ENCODE measurements at regions not wholly inside any gene's neighbourhood (a gene's known extent, or its start where the extent isn't known, plus 50 kb on each side); places are given as distances from the start of the nearest gene placed in this dataset.
"Not testable (repeated sequence)": the region's sequence is repeated elsewhere in the genome, so short reads cannot be mapped to it uniquely, and the experiment has no call there.

GRCh38 chr5:101535626-101536025, 632.5 kb upstream of the ST8SIA4 start:
- ATAC-seq (ENCODE audit: insufficient number of reproducible peaks, low FRiP score, low read depth) = no peak
- no peaks in the 10 kb centered on the region for H3K4me1 ChIP-seq (ENCODE audit: control insufficient read depth in 1 of 2, low read depth in 2 of 2)
- TF ChIP-seq, protein P1, sequence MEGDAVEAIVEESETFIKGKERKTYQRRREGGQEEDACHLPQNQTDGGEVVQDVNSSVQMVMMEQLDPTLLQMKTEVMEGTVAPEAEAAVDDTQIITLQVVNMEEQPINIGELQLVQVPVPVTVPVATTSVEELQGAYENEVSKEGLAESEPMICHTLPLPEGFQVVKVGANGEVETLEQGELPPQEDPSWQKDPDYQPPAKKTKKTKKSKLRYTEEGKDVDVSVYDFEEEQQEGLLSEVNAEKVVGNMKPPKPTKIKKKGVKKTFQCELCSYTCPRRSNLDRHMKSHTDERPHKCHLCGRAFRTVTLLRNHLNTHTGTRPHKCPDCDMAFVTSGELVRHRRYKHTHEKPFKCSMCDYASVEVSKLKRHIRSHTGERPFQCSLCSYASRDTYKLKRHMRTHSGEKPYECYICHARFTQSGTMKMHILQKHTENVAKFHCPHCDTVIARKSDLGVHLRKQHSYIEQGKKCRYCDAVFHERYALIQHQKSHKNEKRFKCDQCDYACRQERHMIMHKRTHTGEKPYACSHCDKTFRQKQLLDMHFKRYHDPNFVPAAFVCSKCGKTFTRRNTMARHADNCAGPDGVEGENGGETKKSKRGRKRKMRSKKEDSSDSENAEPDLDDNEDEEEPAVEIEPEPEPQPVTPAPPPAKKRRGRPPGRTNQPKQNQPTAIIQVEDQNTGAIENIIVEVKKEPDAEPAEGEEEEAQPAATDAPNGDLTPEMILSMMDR (IDR thresholded peaks at IDR 0.05) = no peak
- H3K9me3 ChIP-seq = no peaks in the 10 kb centered on the region
- no peak overlapping the region for H3K27ac ChIP-seq
- no peaks in the 10 kb centered on the region for H3K27me3 ChIP-seq (replicated peaks; ENCODE audit: insufficient read depth)
- H3K4me3 ChIP-seq = no peak overlapping the region
- DNase-seq (ENCODE audit: low spot score) = no peak
- no peaks in the 10 kb centered on the region for H3K36me3 ChIP-seq

DNA sequence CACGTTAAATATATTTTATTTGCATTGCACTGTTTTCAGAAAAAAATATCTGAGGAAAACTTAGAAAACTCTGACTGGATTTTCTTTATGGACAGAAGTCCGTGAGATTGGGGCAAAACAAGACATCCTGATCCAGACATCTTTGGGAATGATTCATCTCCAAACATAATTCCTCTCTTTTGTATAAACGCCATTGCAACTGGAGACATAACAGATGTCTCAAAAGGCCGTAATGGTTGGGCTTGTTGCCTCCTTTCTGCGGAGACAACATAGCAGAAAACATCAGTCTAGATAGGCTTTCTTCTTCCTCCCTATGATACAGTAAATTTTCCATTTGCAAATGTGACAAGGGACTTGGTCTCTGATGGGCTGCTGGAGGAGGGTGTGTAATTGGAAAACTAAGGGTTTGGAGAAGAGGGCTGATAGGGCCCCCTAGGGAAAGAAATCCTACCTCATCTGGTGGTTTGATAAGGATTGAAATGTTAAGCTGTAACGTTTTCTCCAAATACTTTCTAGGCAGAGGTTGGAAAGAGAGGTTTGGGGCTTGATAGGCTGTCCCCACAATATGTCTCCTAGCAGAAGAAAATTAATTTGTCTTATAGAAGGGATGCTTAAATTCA, 631.5 kb upstream of the ST8SIA4 start:
- H3K9me3 ChIP-seq = no peaks in the 10 kb centered on the region
- no peak for DNase-seq (ENCODE audit: low spot score)
- TF ChIP-seq, protein P1 (IDR thresholded peaks at IDR 0.05) = no peak
- no peaks in the 10 kb centered on the region for H3K27me3 ChIP-seq (replicated peaks; ENCODE audit: insufficient read depth)
- no peak overlapping the region for H3K27ac ChIP-seq
- no peaks in the 10 kb centered on the region for H3K36me3 ChIP-seq
- no peak overlapping the region for H3K4me3 ChIP-seq
- no peak for ATAC-seq (ENCODE audit: insufficient number of reproducible peaks, low FRiP score, low read depth)
- H3K4me1 ChIP-seq (ENCODE audit: control insufficient read depth in 1 of 2, low read depth in 2 of 2) = no peaks in the 10 kb centered on the region

GRCh38 chr5:101532430-101532829, 629.3 kb upstream of the ST8SIA4 start:
- H3K27me3 ChIP-seq (replicated peaks; ENCODE audit: insufficient read depth) = no peaks in the 10 kb centered on the region
- no peak for DNase-seq (ENCODE audit: low spot score)
- peak; percentile 28 for ATAC-seq (ENCODE audit: insufficient number of reproducible peaks, low FRiP score, low read depth)
- no peaks in the 10 kb centered on the region for H3K36me3 ChIP-seq
- no peaks in the 10 kb centered on the region for H3K4me1 ChIP-seq (ENCODE audit: control insufficient read depth in 1 of 2, low read depth in 2 of 2)
- H3K27ac ChIP-seq = no peak overlapping the region
- H3K9me3 ChIP-seq = no peaks in the 10 kb centered on the region
- TF ChIP-seq, protein P1 (IDR thresholded peaks at IDR 0.05) = no peak
- H3K4me3 ChIP-seq = no peak overlapping the region

GRCh38 chr5:101531026-101531425, 627.9 kb upstream of the ST8SIA4 start:
- DNase-seq (ENCODE audit: low spot score) (no peak), ATAC-seq (ENCODE audit: insufficient number of reproducible peaks, low FRiP score, low read depth) (no peak)
- no peaks in the 10 kb centered on the region for H3K27me3 ChIP-seq (replicated peaks; ENCODE audit: insufficient read depth)
- H3K36me3 ChIP-seq = no peaks in the 10 kb centered on the region
- H3K4me3 ChIP-seq = no peak overlapping the region
- no peak overlapping the region for H3K27ac ChIP-seq
- TF ChIP-seq, protein P1 (IDR thresholded peaks at IDR 0.05) = no peak
- H3K4me1 ChIP-seq (ENCODE audit: control insufficient read depth in 1 of 2, low read depth in 2 of 2) = no peaks in the 10 kb centered on the region
- H3K9me3 ChIP-seq = no peaks in the 10 kb centered on the region

DNA sequence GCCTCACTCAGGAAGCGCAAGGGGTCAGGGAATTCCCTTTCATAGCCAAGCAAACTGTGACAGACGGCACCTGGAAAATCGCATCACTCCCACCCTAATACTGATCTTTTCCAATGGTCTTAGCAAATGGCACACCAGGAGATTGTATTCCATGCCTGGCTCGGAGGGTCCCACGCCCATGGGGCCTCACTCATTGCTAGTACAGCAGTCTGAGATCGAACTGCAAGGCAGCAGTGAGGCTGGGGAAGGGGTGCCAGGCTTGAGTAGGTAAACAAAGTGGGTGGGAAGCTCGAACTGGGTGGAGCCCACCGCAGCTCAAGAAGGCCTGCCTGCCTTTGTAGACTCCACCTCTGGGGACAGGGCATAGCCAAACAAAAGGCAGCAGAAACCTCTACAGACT, 626.0 kb upstream of the ST8SIA4 start:
- not testable (repeated sequence) for H3K4me3 ChIP-seq; H3K4me1 ChIP-seq (ENCODE audit: control insufficient read depth in 1 of 2, low read depth in 2 of 2); ATAC-seq (ENCODE audit: insufficient number of reproducible peaks, low FRiP score, low read depth); H3K9me3 ChIP-seq; H3K27me3 ChIP-seq (replicated peaks; ENCODE audit: insufficient read depth); H3K36me3 ChIP-seq; H3K27ac ChIP-seq; DNase-seq (ENCODE audit: low spot score)

GRCh38 chr5:101520417-101520816, 617.3 kb upstream of the ST8SIA4 start:
- Histone ChIP-seq H3K36me3 (no peaks in the 10 kb centered on the region), H3K9me3 (peaks cover 5% of the 10 kb centered on the region), H3K27me3 (replicated peaks; ENCODE audit: insufficient read depth) (no peaks in the 10 kb centered on the region), H3K4me1 (ENCODE audit: control insufficient read depth in 1 of 2, low read depth in 2 of 2) (no peaks in the 10 kb centered on the region), H3K4me3 (no peak overlapping the region), H3K27ac (no peak overlapping the region)
- TF ChIP-seq, protein P1 (IDR thresholded peaks at IDR 0.05) = no peak
- ATAC-seq (ENCODE audit: insufficient number of reproducible peaks, low FRiP score, low read depth) = no peak
- DNase-seq (ENCODE audit: low spot score) = no peak

Measured in thoracic aorta (tissue), 2 donors.